Lung microvascular endothelial cell (primary cell): ENCODE measurements at regions not wholly inside any gene's neighbourhood (a gene's known extent, or its start where the extent isn't known, plus 50 kb on each side); places are given as distances from the start of the nearest gene placed in this dataset.
"Not testable (repeated sequence)": the region's sequence is repeated elsewhere in the genome, so short reads cannot be mapped to it uniquely, and the experiment has no call there.

Experiments used
- DNase-seq, 2 donors: peaks; one replicate each; pipeline versions ENCODE4 v3.0.0 to v3.0.0-alpha.2; 2010; ENCODE audit warnings: low read depth in 2 of 2

DNA sequence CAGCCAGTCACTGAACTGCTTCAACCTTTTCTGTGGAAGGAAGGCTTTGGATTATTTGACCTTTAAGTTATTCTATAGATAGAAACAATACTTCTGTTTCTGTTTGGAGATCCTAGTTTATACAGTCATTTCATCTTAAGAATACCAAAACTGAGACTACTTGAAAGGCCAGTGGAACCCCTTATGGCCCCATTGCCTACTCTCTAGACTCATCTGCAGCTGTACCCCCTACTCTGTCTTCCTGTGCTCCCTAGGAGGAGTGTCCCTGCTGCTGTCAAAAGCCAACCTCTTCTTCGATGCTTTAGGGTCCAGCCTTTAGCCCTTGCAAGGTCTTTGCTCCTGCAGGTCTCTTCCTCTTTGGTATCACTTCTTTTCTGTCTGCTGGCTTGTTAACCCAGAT, 169.6 kb downstream of the EDEM1 start:
- DNase-seq: no peak

DNA sequence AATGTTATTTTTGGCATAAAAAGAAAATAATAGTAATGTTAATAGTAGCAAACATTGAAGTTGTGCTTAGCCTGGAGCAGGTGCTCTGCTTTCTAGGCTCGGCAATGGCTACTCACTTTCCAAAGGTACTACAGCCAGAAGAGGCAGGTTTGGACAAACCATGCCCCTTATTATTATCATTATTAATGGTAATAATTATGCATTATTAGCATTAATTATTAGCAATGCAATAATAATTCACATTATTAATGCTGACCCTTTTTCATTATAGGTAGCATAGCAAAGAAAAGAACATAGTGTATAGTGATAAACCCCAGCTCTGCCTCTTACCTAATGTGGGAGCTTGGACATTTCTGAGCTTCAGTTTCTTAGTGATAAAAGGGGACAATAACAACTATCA, 171.4 kb downstream of the EDEM1 start:
- no peak for DNase-seq

DNA sequence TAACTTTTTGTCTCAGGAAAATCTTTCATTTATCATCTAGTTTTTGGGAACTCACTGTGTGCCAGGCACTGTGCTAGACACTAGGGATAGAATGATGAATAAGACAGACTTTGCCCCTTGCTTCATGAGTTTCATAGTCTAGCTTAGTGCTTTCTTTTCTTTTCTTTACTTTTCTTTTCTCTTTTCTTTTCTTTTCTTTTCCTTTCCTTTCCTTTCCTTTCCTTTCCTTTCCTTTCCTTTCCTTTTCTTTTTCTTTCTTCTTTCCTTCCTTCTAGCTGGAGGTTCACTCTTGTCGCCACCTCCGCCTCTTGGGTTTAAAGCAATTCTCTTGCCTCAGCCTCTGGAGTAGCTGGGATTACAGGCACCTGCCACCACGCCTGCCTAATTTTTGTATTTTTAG, 172.9 kb downstream of the EDEM1 start:
- no peak for DNase-seq

DNA sequence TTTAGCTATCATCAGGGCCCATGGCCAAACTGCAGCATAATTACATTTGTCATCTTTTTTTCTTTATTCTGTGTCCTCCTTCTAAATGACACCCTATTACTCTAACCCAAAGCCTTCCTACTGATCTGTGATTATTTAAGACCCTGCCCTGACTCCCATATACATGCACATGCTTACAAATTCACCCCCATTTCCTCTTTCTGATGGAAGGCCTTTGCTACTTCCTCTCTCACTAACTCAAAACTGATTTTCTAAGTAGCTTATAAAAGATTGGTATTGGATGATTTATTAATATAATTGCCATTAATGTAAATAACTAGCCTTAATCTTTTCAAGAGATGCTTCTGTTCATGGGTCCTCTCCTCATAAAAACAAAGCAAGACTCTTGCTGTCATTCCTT, 179.2 kb downstream of the EDEM1 start:
- DNase-seq: no peak

DNA sequence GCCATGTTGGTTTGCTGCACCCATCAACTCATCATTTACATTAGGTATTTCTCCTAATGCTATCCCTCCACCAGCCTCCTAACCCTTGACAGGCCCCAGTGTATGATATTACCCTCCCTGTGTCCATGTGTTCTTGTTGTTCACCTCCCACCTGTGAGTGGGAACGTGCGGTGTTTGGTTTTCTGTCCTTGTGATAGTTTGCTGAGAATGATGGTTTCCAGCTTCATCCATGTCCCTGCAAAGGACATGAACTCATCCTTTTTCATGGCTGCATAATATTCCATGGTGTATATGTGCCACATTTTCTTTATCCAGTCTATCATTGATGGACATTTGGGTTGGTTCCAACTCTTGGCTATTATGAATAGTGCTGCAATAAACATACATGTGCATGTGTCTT, 184.0 kb downstream of the EDEM1 start:
- DNase-seq: not testable (repeated sequence)

DNA sequence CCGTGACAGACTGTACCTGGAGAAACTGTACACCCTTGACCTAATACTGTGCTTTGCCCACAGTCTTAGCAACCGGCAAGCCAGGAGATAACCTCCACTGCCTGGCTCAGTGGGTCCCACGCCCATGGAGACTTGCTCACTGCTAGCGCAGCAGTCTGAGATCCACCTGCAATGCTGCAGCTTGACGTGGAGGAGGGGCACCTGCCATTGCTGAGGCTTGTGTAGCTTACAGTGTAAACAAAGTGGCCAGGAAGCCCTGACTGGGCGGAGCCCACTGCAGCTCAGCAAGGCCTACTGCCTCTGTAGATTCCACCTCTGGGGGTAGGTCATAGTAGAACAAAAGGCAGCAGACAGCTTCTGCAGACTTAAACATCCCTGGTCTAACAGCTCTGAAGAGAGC, 189.3 kb downstream of the EDEM1 start:
- DNase-seq: no peak

DNA sequence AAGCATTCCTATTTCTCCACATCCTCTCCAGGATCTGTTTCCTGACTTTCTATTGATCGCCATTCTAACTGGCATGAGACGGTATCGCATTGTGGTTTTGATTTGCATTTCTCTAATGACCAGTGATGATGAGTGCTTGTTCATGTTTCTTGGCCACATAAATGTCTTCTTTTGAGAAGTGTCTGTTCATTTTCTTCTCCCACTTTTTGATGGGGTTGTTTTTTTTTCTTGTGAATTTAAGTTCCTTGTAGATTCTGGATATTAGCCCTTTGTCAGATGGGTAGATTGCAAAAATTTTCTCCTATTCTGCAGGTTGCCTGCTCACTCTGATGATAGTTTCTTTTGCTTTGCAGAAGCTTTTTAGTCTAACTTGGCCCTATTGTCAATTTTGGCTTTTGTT, 191.8 kb downstream of the EDEM1 start:
- not testable (repeated sequence) for DNase-seq

DNA sequence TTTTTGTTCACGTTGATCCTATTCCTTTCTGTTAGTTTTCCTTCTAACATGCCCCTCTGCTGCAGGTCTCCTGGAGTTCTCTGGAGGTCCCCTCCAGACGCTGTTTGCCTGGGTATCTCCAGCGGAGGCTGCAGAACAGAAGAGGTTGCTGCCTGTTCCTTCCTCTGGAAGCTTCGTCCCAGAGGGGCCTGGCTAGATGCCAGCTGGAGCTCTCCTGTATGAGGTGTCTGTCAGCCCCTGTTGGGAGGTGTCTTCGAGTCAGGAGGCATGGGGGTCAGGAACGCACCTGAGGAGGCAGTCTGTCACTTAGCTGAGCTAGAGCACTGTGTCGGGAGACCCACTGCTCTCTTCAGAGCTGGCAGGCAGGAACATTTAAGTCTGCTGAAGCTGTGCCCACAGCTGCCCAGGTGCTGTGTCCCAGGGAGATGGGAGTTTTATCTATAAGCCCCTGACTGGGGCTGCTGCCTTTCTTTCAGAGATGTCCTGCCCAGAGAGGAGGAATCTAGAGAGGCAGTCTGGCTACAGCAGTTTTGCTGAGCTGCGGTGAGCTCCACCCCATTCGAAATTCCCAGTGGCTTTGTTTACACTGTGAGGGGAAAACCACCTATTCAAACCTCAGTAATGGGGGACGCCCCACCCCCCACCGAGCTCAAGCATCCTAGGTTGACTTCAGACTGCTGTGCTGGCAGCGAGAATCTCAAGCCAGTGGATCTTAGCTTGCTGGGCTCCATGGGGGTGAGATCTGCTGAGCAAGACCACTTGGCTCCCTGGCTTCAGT, 196.2 kb downstream of the EDEM1 start:
- not testable (repeated sequence) for DNase-seq

DNA sequence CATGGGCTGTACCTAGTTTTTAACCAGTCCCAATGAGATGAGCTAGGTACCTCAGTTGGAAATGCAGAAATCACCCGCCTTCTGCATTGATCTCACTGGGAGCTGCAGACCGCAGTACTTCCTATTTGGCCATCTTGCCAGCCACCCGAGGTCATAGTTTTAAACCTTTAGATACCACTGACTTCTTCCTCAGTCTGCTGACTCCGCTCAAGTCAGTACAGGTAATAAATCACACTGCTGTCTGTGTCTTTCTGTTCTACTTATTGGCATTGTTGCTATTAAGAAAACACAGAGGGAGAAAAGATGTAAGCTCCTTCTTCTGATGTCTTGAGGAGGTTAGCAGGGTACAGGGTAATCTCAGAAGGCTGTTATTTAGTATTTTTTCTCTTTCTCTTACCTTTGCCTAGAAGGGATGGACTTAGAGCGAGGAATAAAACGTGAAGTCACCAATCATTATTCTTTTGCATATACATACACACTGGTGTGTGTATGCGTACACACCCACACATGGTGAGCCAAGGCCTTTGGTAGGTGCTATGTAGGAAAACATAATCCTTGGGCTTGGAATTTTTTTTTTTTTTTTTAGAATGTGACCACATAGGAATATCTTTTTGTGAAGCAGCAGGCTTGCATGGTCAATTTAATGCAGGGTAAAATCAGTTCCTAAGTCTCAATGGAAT, 197.2 kb downstream of the EDEM1 start:
- DNase-seq: no peak

DNA sequence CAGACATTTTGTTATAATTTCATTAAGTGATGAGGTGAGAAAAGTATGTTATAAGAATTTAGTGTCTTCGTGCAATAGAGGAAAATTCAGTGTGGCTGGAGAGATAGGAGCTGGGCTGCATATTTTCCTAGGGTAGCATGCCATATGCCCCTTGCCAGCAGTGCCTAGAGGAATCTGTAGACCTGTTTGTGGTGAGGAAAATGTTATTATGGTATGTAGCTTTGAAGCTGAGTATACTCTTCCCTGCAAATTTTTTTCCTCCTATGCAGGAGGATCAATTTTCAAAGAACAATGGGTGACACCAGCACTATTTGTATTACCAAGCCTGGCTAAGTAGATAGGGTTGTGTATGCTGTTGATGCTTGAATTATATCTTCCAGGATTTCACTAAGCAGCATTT, 200.6 kb downstream of the EDEM1 start:
- DNase-seq: no peak

DNA sequence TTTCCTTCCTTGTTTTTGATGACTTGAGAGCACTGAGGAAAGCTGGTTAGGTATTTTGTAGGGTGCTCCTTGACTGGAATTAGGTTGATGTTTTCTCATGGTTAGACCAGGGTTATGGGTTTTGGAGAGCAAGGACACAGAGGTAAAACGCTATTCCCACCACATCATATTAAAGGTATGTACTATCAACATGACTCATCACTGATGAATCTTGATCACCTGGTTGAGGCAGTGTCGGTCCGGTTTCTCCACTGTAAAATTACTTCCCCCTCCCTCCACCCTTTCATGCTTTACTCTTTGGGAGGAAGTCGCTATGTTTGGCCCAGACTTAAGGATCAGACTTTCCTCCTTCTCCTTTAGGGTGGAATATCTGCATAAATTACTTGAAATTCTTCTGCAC, 201.6 kb downstream of the EDEM1 start:
- no peak for DNase-seq

DNA sequence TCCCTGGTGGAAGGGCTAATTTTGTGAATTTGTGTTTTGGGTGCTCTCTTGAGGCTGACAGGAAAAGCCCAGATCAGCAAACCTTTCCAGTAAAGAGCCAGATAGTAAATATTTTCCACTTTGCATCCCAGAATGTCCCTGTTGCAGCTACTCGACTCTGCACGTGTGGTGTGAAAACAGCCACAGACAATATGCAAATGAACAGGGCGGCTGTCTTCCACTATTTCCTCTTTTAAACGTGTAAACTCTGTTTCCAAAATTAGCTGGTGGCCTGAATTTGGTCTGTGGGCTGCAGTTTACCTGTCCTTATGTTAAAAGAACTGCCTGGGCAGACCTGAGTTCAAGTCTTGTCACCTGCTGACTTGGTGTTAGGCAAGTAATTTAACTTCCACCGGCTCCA, 202.7 kb downstream of the EDEM1 start:
- DNase-seq: no peak

DNA sequence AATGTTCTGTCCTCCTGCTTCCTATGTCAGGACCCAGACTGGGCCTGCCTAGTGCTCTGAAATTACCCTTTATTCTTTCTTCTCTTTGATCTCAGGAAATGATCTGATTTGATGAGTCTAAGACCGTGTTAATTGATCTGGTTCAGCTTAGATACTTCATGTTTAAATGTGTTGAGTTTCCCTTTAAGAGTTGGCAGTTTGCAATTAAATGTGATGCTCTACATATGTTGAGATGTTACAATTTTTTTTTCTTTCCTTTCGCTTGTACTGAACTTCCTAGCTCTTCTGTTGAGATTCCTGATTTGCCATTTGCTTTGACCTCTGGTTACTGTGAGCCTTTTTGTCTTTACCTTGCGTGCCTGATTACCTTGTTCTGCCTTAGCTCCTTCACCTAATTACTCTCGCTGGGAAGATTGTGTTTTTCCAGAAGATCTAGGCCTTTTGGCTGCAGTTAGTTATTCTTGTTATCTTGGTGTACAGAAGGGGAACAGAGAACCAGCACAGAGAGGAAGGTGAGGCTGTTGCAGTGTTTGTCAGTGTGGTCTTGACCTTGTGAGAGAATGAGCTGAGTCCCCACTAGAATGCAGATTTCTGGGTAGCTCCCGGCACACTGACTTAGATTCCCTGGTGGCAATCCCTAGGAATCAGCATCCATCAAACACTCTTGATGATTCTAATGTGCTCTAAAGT, 203.6 kb downstream of the EDEM1 start:
- DNase-seq: no peak

DNA sequence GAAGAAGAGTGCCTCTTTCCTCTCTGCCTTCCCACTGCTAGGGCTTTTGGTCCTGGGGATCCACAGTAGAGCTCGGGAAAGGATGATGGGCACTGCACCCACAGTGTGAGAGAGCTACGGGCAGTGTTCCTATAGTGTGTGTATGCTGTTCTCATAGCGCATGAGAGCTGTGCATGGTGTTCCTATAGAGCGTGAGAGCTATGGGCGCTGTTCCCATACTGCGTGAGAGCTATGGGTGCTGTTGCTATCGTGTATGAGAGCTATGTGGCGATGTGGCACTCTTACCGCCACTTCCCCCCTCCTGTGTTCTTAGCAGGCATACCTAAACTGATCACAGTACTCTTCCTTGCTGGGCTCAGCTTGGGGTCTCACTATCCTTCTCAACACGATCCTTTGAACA, 213.5 kb downstream of the EDEM1 start:
- DNase-seq: no peak

DNA sequence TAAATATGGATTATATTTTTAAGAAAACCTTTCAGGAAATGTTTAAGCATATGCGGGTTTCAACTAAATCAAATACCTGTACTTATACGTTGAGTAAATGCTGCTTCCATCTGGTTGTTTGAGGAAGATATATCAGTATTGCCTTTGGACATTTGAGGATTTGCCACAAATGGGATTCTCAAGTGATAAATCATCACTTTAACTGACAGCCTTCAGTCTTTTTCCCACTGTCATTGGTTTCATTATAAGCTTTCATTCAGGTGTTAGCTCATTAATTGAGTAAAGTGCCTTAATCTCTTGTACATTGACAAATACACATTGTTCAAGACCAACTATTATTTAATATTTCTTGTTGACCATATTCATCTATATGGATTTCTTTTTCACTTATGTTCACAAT, 217.2 kb downstream of the EDEM1 start:
- DNase-seq: no peak

DNA sequence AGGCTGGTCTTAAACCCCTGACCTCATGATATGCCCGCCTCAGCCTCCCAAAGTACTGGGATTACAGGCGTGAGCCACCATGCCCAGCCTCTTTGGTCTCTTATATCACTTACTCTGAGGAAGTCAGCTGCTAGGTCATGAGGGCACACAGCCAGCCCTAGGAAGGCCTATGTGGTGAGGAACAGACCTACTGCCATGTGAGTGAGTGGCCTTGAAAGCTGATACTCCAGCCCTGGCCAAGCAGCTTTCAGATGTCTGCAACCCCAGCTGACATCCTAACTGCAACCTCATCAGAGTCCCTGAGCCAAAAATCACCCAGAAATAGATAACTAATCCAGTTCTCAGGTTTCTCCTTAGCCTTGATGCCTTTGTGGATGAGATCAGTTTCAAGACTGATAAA, 224.3 kb downstream of the EDEM1 start:
- DNase-seq: no peak

DNA sequence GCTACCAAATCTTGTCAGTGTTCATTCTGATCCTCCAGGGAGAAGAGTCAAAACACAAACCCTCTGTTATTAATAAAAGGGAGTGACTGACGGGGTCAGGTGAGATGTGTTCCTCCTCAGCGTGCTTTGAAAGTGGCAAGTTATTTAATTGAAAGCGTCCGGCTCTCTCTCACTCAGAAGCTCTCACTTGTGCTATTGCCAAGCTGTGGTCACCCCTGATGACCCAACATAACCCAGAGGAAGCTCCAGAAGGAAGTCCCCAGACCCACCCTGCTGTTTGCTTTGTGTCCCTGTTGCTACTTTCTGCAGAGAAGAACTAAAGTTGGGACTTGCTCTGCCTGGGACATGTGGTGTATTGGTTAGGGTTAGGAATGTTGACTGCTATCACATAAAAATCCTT, 235.6 kb downstream of the EDEM1 start:
- DNase-seq: no peak

DNA sequence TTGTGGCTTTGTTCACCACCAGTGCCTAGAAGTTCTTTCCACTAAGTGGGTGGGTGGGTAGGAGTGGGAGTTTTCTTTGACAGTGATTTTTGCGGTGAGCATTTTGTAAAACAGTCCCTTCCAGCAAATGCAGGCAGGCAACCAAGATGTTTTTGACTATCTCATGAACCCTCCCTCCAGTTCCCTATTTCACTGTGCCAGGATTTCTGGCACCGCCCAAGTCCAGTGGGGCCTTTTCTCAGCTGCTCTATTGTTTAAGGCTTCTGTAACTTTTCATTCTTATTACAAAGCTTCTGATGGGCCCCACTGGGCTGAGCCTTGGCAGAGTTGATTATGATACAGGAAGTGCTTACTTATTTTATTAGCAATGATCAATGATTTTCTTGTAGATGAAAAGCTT, 236.0 kb downstream of the EDEM1 start:
- no peak for DNase-seq

DNA sequence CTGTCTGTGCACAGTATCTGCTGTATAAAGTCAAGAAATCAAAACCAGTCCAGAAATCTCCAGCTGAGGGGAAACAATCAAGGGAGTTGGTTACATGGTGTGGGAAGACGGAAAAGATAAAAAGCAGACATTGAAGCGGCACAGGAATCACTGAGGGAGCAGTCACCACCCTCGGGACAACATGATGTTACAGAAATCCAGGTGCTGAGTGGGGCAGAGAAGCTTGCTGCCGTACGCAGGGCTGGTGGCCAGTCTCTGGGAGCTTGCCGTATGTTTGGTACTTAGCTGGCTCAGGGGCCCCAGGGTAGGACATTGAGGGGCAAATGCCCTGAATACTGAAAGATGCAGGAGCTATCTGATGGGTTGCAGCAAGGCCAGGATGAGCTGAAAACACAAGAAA, 237.9 kb downstream of the EDEM1 start:
- no peak for DNase-seq

DNA sequence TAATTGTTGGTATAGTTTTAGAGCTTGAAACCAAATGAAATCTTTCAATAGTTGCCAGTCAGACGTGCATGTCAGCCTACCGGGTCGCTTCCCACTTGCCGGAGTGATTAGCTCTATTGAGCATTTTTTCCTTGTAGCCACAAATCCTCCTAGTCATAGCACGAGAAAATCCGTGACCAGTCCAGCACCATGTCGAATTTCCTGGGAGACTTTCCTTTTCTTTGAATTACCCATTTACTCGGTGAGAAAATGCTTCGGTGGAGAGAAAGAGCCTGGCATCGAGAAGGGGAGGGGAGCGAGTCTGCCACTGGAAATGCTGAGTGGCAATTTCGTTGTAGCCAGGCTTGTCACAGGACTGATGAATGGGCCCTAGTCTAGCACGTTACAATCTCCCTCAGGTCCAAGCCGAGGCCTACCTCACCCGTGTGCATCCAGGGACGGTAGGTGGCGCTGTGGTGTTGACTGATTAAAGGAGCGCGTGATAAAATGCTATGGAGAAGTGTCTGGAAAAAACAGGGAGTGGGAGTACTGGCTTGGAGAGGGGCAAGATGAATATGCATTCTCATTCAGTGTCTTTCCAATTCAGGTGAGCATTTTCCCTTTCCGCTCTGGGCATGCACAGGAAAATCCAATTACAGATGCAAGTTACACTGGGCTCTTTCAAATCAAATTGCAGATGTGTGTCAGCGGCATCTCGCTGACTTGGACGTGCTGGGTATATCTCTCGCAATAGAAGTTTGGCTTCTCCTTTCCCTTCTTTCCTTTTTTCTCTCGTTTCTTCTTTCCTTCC, 238.8 kb downstream of the EDEM1 start:
- peak; percentile 68 to 82 for DNase-seq

DNA sequence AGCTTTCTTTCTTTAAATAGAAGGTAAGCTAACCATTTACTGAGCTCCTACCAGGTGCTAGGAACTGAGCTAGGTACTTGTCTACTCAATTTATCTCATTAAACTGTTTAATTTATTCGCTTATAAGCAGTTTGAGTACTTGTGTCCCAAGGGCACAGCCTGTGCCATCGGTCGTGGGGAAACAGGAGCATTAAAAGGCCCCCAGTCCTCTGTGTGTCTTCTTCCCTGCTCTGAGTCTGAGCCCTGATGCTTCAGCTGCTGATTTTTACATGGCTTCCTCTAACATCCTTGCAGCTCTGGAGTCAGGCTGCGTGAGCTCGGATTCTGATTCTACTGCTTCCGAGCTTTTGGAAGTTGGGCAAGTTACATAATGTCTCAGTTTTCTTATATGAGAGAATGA, 239.5 kb downstream of the EDEM1 start:
- DNase-seq: no peak

DNA sequence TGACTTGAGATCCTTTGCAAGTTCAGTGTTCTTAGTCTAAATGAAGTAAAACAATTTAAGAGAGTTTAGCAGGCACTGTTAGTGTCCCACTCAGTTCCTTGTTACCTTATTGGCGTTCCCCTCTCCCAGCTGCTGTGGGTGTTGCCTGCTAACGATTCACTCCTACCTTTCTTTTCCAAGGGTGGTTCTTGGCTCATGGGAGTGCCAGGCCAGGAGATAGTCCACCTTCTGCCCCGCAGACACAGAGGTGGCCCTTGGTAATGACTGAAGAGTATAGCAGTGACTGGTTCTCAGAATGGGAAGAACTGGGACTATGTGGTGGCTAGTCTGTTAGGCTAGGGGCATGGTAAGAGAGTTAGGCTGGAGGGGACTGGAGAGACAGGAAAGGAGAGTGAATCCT, 240.4 kb downstream of the EDEM1 start:
- no peak for DNase-seq
